ENCODE measurements at regions not wholly inside any gene's neighbourhood (a gene's known extent, or its start where the extent isn't known, plus 50 kb on each side); places are given as distances from the start of the nearest gene placed in this dataset.

GRCh38 chr4:133865612-133866327 is 335.8 kb downstream of the PABPC4L start:
- no peak for TF ChIP-seq CTCF (IDR thresholded peaks at IDR 0.05)
- TF ChIP-seq EP300 (IDR thresholded peaks at IDR 0.05): no peak
- TF ChIP-seq POLR2A (IDR thresholded peaks at IDR 0.05): no peak

All from sigmoid colon (tissue), 4 donors.